ENCODE measurements at regions not wholly inside any gene's neighbourhood (a gene's known extent, or its start where the extent isn't known, plus 50 kb on each side); places are given as distances from the start of the nearest gene placed in this dataset.

GRCh38 chr18:64717026-64717425 is 568.1 kb upstream of the LINC00305 start:
- Histone ChIP-seq H3K27me3 (ENCODE audit: control insufficient read depth, extremely low read depth, insufficient read depth, low read length) (no peaks in the 10 kb centered on the region), H3K9ac (ENCODE audit: control insufficient read depth, extremely low read depth, insufficient read depth, low read length) (no peak overlapping the region), H3K9me1 (ENCODE audit: control insufficient read depth, extremely low read depth, insufficient read depth, low read length) (no peaks in the 10 kb centered on the region), H3K27ac (ENCODE audit: control insufficient read depth, insufficient read depth, low read length) (no peak overlapping the region), H2AFZ (ENCODE audit: control insufficient read depth, low read length) (no peak overlapping the region), H3K36me3 (ENCODE audit: control insufficient read depth in 2 of 2, extremely low read depth in 1 of 2, insufficient read depth in 2 of 2, low read length in 2 of 2) (no peaks in the 10 kb centered on the region), H3K9me3 (ENCODE audit: control insufficient read depth, low read depth, low read length) (no peaks in the 10 kb centered on the region), H3K79me2 (ENCODE audit: control insufficient read depth, insufficient read depth, low read length) (no peaks in the 10 kb centered on the region), H4K20me1 (ENCODE audit: control insufficient read depth, extremely low read depth, insufficient read depth, low read length) (no peaks in the 10 kb centered on the region), H3K4me2 (ENCODE audit: control insufficient read depth, extremely low read depth, insufficient read depth, low read depth, low read length) (no peak overlapping the region), H3K4me3 (ENCODE audit: control insufficient read depth in 2 of 3, extremely low read depth in 1 of 3, insufficient read depth in 2 of 3, low read depth in 1 of 3, low read length in 3 of 3) (no peak overlapping the region), H3K4me1 (ENCODE audit: control insufficient read depth, extremely low read depth, insufficient read depth, low read length) (no peaks in the 10 kb centered on the region)
- TF ChIP-seq EZH2 (IDR thresholded peaks at IDR 0.05; ENCODE audit: low read length) (no peak), CTCF (optimal IDR thresholded peaks at IDR 0.05 in 1 of 3, IDR thresholded peaks at IDR 0.05 in 1 of 3, conservative IDR thresholded peaks at IDR 0.05 in 1 of 3; ENCODE audit: extremely low read depth in 1 of 3, insufficient read depth in 2 of 3, low read length in 3 of 3) (no peak)
- FAIRE-seq: no peak
- DNase-seq (ENCODE audit: low read depth, low spot score): no peak
- dilution Hi-C loops (cut with MboI; ENCODE audit: extremely low pct_ligation_motif_present, low sequenced_read_pairs): no loop called here

GRCh38 chr18:64714086-64714485 is 565.2 kb upstream of the LINC00305 start:
- H3K36me3 ChIP-seq (ENCODE audit: control insufficient read depth in 2 of 2, extremely low read depth in 1 of 2, insufficient read depth in 2 of 2, low read length in 2 of 2): no peaks in the 10 kb centered on the region
- DNase-seq (ENCODE audit: low read depth, low spot score) (no peak), FAIRE-seq (no peak)
- H3K9me1 ChIP-seq (ENCODE audit: control insufficient read depth, extremely low read depth, insufficient read depth, low read length): no peaks in the 10 kb centered on the region
- TF ChIP-seq EZH2 (IDR thresholded peaks at IDR 0.05; ENCODE audit: low read length): no peak
- no peak for TF ChIP-seq CTCF (optimal IDR thresholded peaks at IDR 0.05 in 1 of 3, IDR thresholded peaks at IDR 0.05 in 1 of 3, conservative IDR thresholded peaks at IDR 0.05 in 1 of 3; ENCODE audit: extremely low read depth in 1 of 3, insufficient read depth in 2 of 3, low read length in 3 of 3)
- H3K4me1 ChIP-seq (ENCODE audit: control insufficient read depth, extremely low read depth, insufficient read depth, low read length): no peaks in the 10 kb centered on the region
- H3K4me3 ChIP-seq (ENCODE audit: control insufficient read depth in 2 of 3, extremely low read depth in 1 of 3, insufficient read depth in 2 of 3, low read depth in 1 of 3, low read length in 3 of 3): no peak overlapping the region
- H3K9me3 ChIP-seq (ENCODE audit: control insufficient read depth, low read depth, low read length): no peaks in the 10 kb centered on the region
- H3K9ac ChIP-seq (ENCODE audit: control insufficient read depth, extremely low read depth, insufficient read depth, low read length): no peak overlapping the region
- no peak overlapping the region for H3K27ac ChIP-seq (ENCODE audit: control insufficient read depth, insufficient read depth, low read length)
- no peak overlapping the region for H2AFZ ChIP-seq (ENCODE audit: control insufficient read depth, low read length)
- H4K20me1 ChIP-seq (ENCODE audit: control insufficient read depth, extremely low read depth, insufficient read depth, low read length): no peaks in the 10 kb centered on the region
- no peaks in the 10 kb centered on the region for H3K79me2 ChIP-seq (ENCODE audit: control insufficient read depth, insufficient read depth, low read length)
- H3K4me2 ChIP-seq (ENCODE audit: control insufficient read depth, extremely low read depth, insufficient read depth, low read depth, low read length): no peak overlapping the region
- dilution Hi-C loops (cut with MboI; ENCODE audit: extremely low pct_ligation_motif_present, low sequenced_read_pairs): no loop called here
- no peaks in the 10 kb centered on the region for H3K27me3 ChIP-seq (ENCODE audit: control insufficient read depth, extremely low read depth, insufficient read depth, low read length)

Measured in keratinocyte (primary cell).